ENCODE measurements at regions not wholly inside any gene's neighbourhood (a gene's known extent, or its start where the extent isn't known, plus 50 kb on each side); places are given as distances from the start of the nearest gene placed in this dataset.

- no peaks in the 10 kb centered on the region for H3K9me1 ChIP-seq (replicated peaks; ENCODE audit: control insufficient read depth, extremely low read depth, insufficient read depth, low read length)
- no peaks in the 10 kb centered on the region for H3K4me1 ChIP-seq (ENCODE audit: control insufficient read depth, extremely low read depth, insufficient read depth, low read length)
- H3K79me2 ChIP-seq (ENCODE audit: control insufficient read depth, insufficient read depth, low read length) = no peaks in the 10 kb centered on the region
- no peaks in the 10 kb centered on the region for H3K36me3 ChIP-seq (ENCODE audit: control insufficient read depth in 2 of 2, extremely low read depth in 1 of 2, insufficient read depth in 2 of 2, low read length in 2 of 2)
- intact Hi-C loops (cut with micrococcal nuclease) (no loop called here), dilution Hi-C loops (cut with MboI; ENCODE audit: extremely low pct_ligation_motif_present, low sequenced_read_pairs) (no loop called here)
- no peak overlapping the region for H2AFZ ChIP-seq (ENCODE audit: low read depth, low read length)
- H3K27me3 ChIP-seq (ENCODE audit: control insufficient read depth in 2 of 2, insufficient read depth in 2 of 2, low read length in 2 of 2) = no peaks in the 10 kb centered on the region
- H3K4me3 ChIP-seq (replicated peaks in 1 of 3; ENCODE audit: insufficient read depth in 1 of 3, low read depth in 1 of 3, low read length in 3 of 3) = no peak overlapping the region
- H3K27ac ChIP-seq (ENCODE audit: insufficient read depth, low read depth, low read length) = no peak overlapping the region
- no peaks in the 10 kb centered on the region for H4K20me1 ChIP-seq (replicated peaks; ENCODE audit: control insufficient read depth, extremely low read depth, insufficient read depth, low read length)
- H3K9me3 ChIP-seq (replicated peaks; ENCODE audit: control insufficient read depth, insufficient read depth, low read length) = no peaks in the 10 kb centered on the region
- ChIA-PET CTCF (no interaction called here), POLR2A (no interaction called here)
- BruUV-seq (replicated peaks) = no TSS peak
- FAIRE-seq (no peak), DNase-seq (ENCODE audit: low read depth, low spot score) (no peak)
- no peak overlapping the region for H3K4me2 ChIP-seq (ENCODE audit: insufficient read depth, low read length)
- TF ChIP-seq MAX (IDR thresholded peaks at IDR 0.05; ENCODE audit: insufficient read depth, insufficient read length) (no peak), GATA2 (IDR thresholded peaks at IDR 0.05; ENCODE audit: insufficient read depth, insufficient read length, low read depth, low read length) (no peak), JUN (IDR thresholded peaks at IDR 0.05; ENCODE audit: borderline replicate concordance, insufficient read depth, insufficient read length, low read depth) (no peak), EZH2 (IDR thresholded peaks at IDR 0.05; ENCODE audit: borderline replicate concordance, low read depth, low read length, severe bottlenecking) (no peak), CTCF (IDR thresholded peaks at IDR 0.05; ENCODE audit: extremely low read depth in 1 of 2, insufficient read depth in 1 of 2, low read depth in 1 of 2, low read length in 2 of 2) (no peak), MYC (IDR thresholded peaks at IDR 0.05; ENCODE audit: low read depth, low read length) (no peak), POLR2A (IDR thresholded peaks at IDR 0.05; ENCODE audit: low read depth, low read length) (no peak)
- H3K9ac ChIP-seq (replicated peaks; ENCODE audit: extremely low read depth, insufficient read depth, low read length) = no peak overlapping the region
Observed at GRCh38 chr9:81002242-81002641, 687.1 kb downstream of the TLE1 start.
